ENCODE measurements at regions not wholly inside any gene's neighbourhood (a gene's known extent, or its start where the extent isn't known, plus 50 kb on each side); places are given as distances from the start of the nearest gene placed in this dataset.

DNA sequence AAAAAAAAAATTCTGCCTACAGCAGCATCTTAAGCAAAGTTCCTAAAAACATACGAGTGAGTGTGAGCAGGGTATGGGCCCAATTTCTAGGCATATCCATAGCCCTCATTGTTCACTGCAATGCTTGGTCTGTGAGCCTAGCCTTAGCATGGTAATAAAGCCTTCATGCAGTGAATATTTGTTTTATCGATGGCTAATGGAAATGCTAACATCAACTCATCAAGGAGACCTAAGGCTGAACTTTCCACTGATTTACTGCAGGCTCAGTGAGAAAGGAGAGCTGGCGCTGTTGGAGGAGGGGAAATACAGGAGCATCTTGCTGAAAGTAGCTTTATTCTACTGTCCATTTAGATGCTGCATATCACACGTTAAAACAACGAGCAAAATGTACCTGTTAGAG is 139.6 kb upstream of the DTNBP1 start:
- H2BK12ac ChIP-seq (ENCODE audit: low read length), result no peak overlapping the region
- H3K4me1 ChIP-seq (ENCODE audit: control insufficient read depth in 2 of 2, insufficient read depth in 1 of 2, low read depth in 1 of 2, low read length in 2 of 2), result no peaks in the 10 kb centered on the region
- WGBS, 2 donors (ENCODE audit: extremely low coverage in 2 of 2, insufficient read length in 2 of 2, insufficient replicate concordance in 1 of 2), result no CpG with 5 or more reads among the region's 5 CpGs
- H4K8ac ChIP-seq (ENCODE audit: low read depth, low read length), result no peak overlapping the region
- no peak overlapping the region for H2BK120ac ChIP-seq (ENCODE audit: low read depth, low read length)
- no peak overlapping the region for H2AK5ac ChIP-seq (ENCODE audit: low read depth, low read length)
- H3K36me3 ChIP-seq (replicated peaks in 1 of 2; ENCODE audit: control insufficient read depth in 2 of 2, insufficient read depth in 2 of 2, low read length in 2 of 2), result no peaks in the 10 kb centered on the region
- no peak overlapping the region for H3K14ac ChIP-seq (ENCODE audit: low read length)
- H2BK15ac ChIP-seq (ENCODE audit: low read length), result no peak overlapping the region
- no peak overlapping the region for H2BK5ac ChIP-seq (ENCODE audit: low read length)
- H4K91ac ChIP-seq (ENCODE audit: low read depth, low read length, poor library complexity), result no peak overlapping the region
- H3K4me2 ChIP-seq (ENCODE audit: insufficient read depth, low read length, poor library complexity, severe bottlenecking), result no peak overlapping the region
- H3K18ac ChIP-seq (ENCODE audit: low read length), result no peak overlapping the region
- DNase-seq (ENCODE audit: low spot score), result no peak
- no peaks in the 10 kb centered on the region for H3K27me3 ChIP-seq (ENCODE audit: control insufficient read depth in 3 of 3, insufficient read depth in 3 of 3, low read depth in 1 of 3, low read length in 3 of 3)
- no peaks in the 10 kb centered on the region for H3K79me1 ChIP-seq (ENCODE audit: low read depth, low read length)
- H3K9me3 ChIP-seq (replicated peaks in 1 of 2; ENCODE audit: control insufficient read depth in 2 of 2, insufficient read depth in 1 of 2, low read depth in 1 of 2, low read length in 2 of 2), result peaks cover 0 to 2% of the 10 kb centered on the region in 2 donors
- no peak overlapping the region for H3K27ac ChIP-seq (replicated peaks; ENCODE audit: low read length)
- H3K9ac ChIP-seq (ENCODE audit: low read depth, low read length, poor library complexity), result no peak overlapping the region
- H3K4ac ChIP-seq (ENCODE audit: low read length), result no peak overlapping the region
- H2AFZ ChIP-seq (ENCODE audit: low read length), result no peak overlapping the region
- no peak overlapping the region for H3K4me3 ChIP-seq (ENCODE audit: low read length in 2 of 2)
- no peak overlapping the region for H3K23ac ChIP-seq (ENCODE audit: low read depth, low read length, poor library complexity)

GRCh38 chr6:15801912-15802311 is 139.1 kb upstream of the DTNBP1 start:
- H3K27me3 ChIP-seq (ENCODE audit: control insufficient read depth in 3 of 3, insufficient read depth in 3 of 3, low read depth in 1 of 3, low read length in 3 of 3), result no peaks in the 10 kb centered on the region
- no peak overlapping the region for H2BK120ac ChIP-seq (ENCODE audit: low read depth, low read length)
- H2BK15ac ChIP-seq (ENCODE audit: low read length), result no peak overlapping the region
- no peaks in the 10 kb centered on the region for H3K4me1 ChIP-seq (ENCODE audit: control insufficient read depth in 2 of 2, insufficient read depth in 1 of 2, low read depth in 1 of 2, low read length in 2 of 2)
- H2BK5ac ChIP-seq (ENCODE audit: low read length), result no peak overlapping the region
- H3K23ac ChIP-seq (ENCODE audit: low read depth, low read length, poor library complexity), result no peak overlapping the region
- H3K36me3 ChIP-seq (replicated peaks in 1 of 2; ENCODE audit: control insufficient read depth in 2 of 2, insufficient read depth in 2 of 2, low read length in 2 of 2), result no peaks in the 10 kb centered on the region
- no peak overlapping the region for H2AK5ac ChIP-seq (ENCODE audit: low read depth, low read length)
- no peak overlapping the region for H4K91ac ChIP-seq (ENCODE audit: low read depth, low read length, poor library complexity)
- no peak overlapping the region for H3K4me2 ChIP-seq (ENCODE audit: insufficient read depth, low read length, poor library complexity, severe bottlenecking)
- whole genome bisulfite sequencing, 2 donors (ENCODE audit: extremely low coverage in 2 of 2, insufficient read length in 2 of 2, insufficient replicate concordance in 1 of 2), result no CpG with 5 or more reads among the region's 7 CpGs
- H3K9ac ChIP-seq (ENCODE audit: low read depth, low read length, poor library complexity), result no peak overlapping the region
- no peak overlapping the region for H2AFZ ChIP-seq (ENCODE audit: low read length)
- no peak overlapping the region for H3K18ac ChIP-seq (ENCODE audit: low read length)
- no peak overlapping the region for H3K14ac ChIP-seq (ENCODE audit: low read length)
- H3K27ac ChIP-seq (replicated peaks; ENCODE audit: low read length), result no peak overlapping the region
- no peak overlapping the region for H2BK12ac ChIP-seq (ENCODE audit: low read length)
- peaks cover 0 to 2% of the 10 kb centered on the region in 2 donors for H3K9me3 ChIP-seq (replicated peaks in 1 of 2; ENCODE audit: control insufficient read depth in 2 of 2, insufficient read depth in 1 of 2, low read depth in 1 of 2, low read length in 2 of 2)
- H3K4ac ChIP-seq (ENCODE audit: low read length), result no peak overlapping the region
- DNase-seq (ENCODE audit: low spot score), result no peak
- H3K4me3 ChIP-seq (ENCODE audit: low read length in 2 of 2), result no peak overlapping the region
- H3K79me1 ChIP-seq (ENCODE audit: low read depth, low read length), result no peaks in the 10 kb centered on the region
- H4K8ac ChIP-seq (ENCODE audit: low read depth, low read length), result no peak overlapping the region

GRCh38 chr6:15800841-15801617 is 138.2 kb upstream of the DTNBP1 start:
- H3K4me3 ChIP-seq (ENCODE audit: low read length in 2 of 2), result no peak overlapping the region
- H4K8ac ChIP-seq (ENCODE audit: low read depth, low read length), result no peak overlapping the region
- no peak overlapping the region for H2BK5ac ChIP-seq (ENCODE audit: low read length)
- H3K9ac ChIP-seq (ENCODE audit: low read depth, low read length, poor library complexity), result no peak overlapping the region
- H3K14ac ChIP-seq (ENCODE audit: low read length), result no peak overlapping the region
- H3K27ac ChIP-seq (replicated peaks; ENCODE audit: low read length), result no peak overlapping the region
- no CpG with 5 or more reads among the region's 11 CpGs for WGBS, 2 donors (ENCODE audit: extremely low coverage in 2 of 2, insufficient read length in 2 of 2, insufficient replicate concordance in 1 of 2)
- H3K4me2 ChIP-seq (ENCODE audit: insufficient read depth, low read length, poor library complexity, severe bottlenecking), result no peak overlapping the region
- no peak overlapping the region for H3K4ac ChIP-seq (ENCODE audit: low read length)
- no peaks in the 10 kb centered on the region for H3K4me1 ChIP-seq (ENCODE audit: control insufficient read depth in 2 of 2, insufficient read depth in 1 of 2, low read depth in 1 of 2, low read length in 2 of 2)
- no peak overlapping the region for H2AFZ ChIP-seq (ENCODE audit: low read length)
- no peak overlapping the region for H2BK12ac ChIP-seq (ENCODE audit: low read length)
- peaks cover 2% of the 10 kb centered on the region for H3K79me1 ChIP-seq (ENCODE audit: low read depth, low read length)
- H3K23ac ChIP-seq (ENCODE audit: low read depth, low read length, poor library complexity), result no peak overlapping the region
- no peak overlapping the region for H2AK5ac ChIP-seq (ENCODE audit: low read depth, low read length)
- H3K18ac ChIP-seq (ENCODE audit: low read length), result no peak overlapping the region
- no peak overlapping the region for H2BK120ac ChIP-seq (ENCODE audit: low read depth, low read length)
- H3K9me3 ChIP-seq (replicated peaks in 1 of 2; ENCODE audit: control insufficient read depth in 2 of 2, insufficient read depth in 1 of 2, low read depth in 1 of 2, low read length in 2 of 2), result peaks cover 0 to 2% of the 10 kb centered on the region in 2 donors
- DNase-seq (ENCODE audit: low spot score), result no peak
- H4K91ac ChIP-seq (ENCODE audit: low read depth, low read length, poor library complexity), result no peak overlapping the region
- no peaks in the 10 kb centered on the region for H3K27me3 ChIP-seq (ENCODE audit: control insufficient read depth in 3 of 3, insufficient read depth in 3 of 3, low read depth in 1 of 3, low read length in 3 of 3)
- H3K36me3 ChIP-seq (replicated peaks in 1 of 2; ENCODE audit: control insufficient read depth in 2 of 2, insufficient read depth in 2 of 2, low read length in 2 of 2), result no peaks in the 10 kb centered on the region
- H2BK15ac ChIP-seq (ENCODE audit: low read length), result no peak overlapping the region

GRCh38 chr6:15798533-15799255 is 135.9 kb upstream of the DTNBP1 start:
- Histone ChIP-seq H3K36me3 (replicated peaks in 1 of 2; ENCODE audit: control insufficient read depth in 2 of 2, insufficient read depth in 2 of 2, low read length in 2 of 2) (no peaks in the 10 kb centered on the region), H4K91ac (ENCODE audit: low read depth, low read length, poor library complexity) (no peak overlapping the region), H2AK5ac (ENCODE audit: low read depth, low read length) (no peak overlapping the region), H3K79me1 (ENCODE audit: low read depth, low read length) (peaks cover 3% of the 10 kb centered on the region), H3K4ac (ENCODE audit: low read length) (no peak overlapping the region), H2AFZ (ENCODE audit: low read length) (no peak overlapping the region), H3K14ac (ENCODE audit: low read length) (no peak overlapping the region), H2BK12ac (ENCODE audit: low read length) (no peak overlapping the region), H2BK120ac (ENCODE audit: low read depth, low read length) (no peak overlapping the region), H3K9ac (ENCODE audit: low read depth, low read length, poor library complexity) (no peak overlapping the region), H3K4me1 (ENCODE audit: control insufficient read depth in 2 of 2, insufficient read depth in 1 of 2, low read depth in 1 of 2, low read length in 2 of 2) (no peaks in the 10 kb centered on the region), H3K4me2 (ENCODE audit: insufficient read depth, low read length, poor library complexity, severe bottlenecking) (no peak overlapping the region), H3K4me3 (ENCODE audit: low read length in 2 of 2) (no peak overlapping the region), H4K8ac (ENCODE audit: low read depth, low read length) (no peak overlapping the region), H3K27me3 (ENCODE audit: control insufficient read depth in 3 of 3, insufficient read depth in 3 of 3, low read depth in 1 of 3, low read length in 3 of 3) (no peaks in the 10 kb centered on the region), H3K23ac (ENCODE audit: low read depth, low read length, poor library complexity) (no peak overlapping the region), H2BK15ac (ENCODE audit: low read length) (no peak overlapping the region), H2BK5ac (ENCODE audit: low read length) (no peak overlapping the region), H3K18ac (ENCODE audit: low read length) (no peak overlapping the region), H3K9me3 (replicated peaks in 1 of 2; ENCODE audit: control insufficient read depth in 2 of 2, insufficient read depth in 1 of 2, low read depth in 1 of 2, low read length in 2 of 2) (peaks cover 0 to 2% of the 10 kb centered on the region in 2 donors), H3K27ac (replicated peaks; ENCODE audit: low read length) (no peak overlapping the region)
- DNase-seq (ENCODE audit: low spot score), result no peak
- no CpG with 5 or more reads among the region's 2 CpGs for WGBS, 2 donors (ENCODE audit: extremely low coverage in 2 of 2, insufficient read length in 2 of 2, insufficient replicate concordance in 1 of 2)
